CMK (cell line): ENCODE measurements at regions not wholly inside any gene's neighbourhood (a gene's known extent, or its start where the extent isn't known, plus 50 kb on each side); places are given as distances from the start of the nearest gene placed in this dataset.
"Not testable (repeated sequence)": the region's sequence is repeated elsewhere in the genome, so short reads cannot be mapped to it uniquely, and the experiment has no call there.

Experiments used
- DNase-seq: peaks from one replicate; pipeline ENCODE4 v3.0.0-alpha.2; 2010; ENCODE audit warnings: low read depth

DNA sequence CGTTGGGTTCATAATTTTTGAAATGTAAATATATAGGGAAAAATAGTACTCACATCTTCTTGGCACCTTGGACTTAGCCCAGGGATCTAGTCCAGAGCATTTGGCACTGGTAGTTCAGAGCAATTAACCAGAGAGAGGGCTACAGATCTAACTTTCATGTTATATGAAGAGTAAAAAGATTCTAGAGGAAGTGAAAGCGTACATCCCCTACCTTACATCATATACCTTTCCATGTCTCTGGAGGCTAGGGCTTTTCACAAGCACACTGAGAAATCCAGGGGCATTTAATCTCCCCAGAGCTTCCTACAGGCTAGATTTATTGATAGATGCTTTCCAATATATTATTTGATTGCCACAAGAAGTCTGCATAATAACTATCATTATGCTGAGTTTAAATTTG, 687.5 kb upstream of the FBXO33 start:
- no peak for DNase-seq

GRCh38 chr14:40119321-40119720, 687.1 kb upstream of the FBXO33 start:
- no peak for DNase-seq

GRCh38 chr14:40115583-40115982, 683.4 kb upstream of the FBXO33 start:
- DNase-seq: no peak

DNA sequence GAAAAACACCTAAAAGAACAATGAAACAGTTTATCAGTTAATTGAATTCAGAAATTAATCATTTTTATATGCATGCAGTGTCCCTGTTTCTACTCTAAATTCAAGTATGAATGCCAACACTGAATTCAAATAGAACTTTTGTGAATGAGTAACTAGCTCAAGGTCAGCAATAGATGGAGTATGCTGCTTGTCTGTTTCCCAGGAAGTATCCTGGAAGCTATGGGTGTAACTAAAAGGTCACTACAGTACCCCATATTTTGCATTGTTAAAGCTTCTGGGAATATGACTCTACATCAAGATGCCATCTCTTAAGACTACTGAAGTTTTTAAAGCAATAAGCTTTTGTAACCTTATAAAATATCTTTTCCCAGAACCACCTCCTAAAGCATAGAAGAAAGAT, 681.4 kb upstream of the FBXO33 start:
- no peak for DNase-seq

DNA sequence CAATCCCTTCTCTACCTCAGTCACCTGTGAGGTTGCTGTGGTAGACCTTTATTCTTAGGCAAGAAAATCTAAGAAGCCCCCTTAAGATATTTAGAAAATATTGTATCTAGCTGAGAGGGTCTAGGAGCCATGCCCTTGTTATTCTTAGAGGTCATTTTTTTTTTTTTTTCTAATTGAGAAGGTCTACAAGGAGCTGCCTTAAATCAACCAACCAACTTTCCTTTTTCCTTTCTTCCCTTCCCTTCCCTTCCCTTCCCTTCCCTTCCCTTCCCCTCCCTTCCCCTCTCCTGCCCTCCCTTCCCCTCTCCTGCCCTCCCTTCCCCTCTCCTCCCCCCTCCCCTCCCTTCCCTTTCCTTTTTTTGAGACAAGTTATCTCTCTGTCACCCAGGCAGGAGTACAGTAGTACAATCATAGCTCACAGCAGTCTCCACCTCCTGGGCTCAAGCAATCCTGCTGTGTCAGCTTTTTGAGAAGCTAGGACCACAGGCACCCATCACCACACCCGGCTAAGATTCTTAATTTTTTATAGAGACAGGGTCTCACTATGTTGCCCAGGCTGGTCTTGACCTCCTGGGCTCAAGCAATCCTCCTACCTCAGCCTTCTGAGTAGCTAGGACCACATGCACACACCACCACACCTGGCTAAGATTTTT, 668.4 kb upstream of the FBXO33 start:
- DNase-seq: no peak

GRCh38 chr14:40099316-40099715, 667.1 kb upstream of the FBXO33 start:
- no peak for DNase-seq

DNA sequence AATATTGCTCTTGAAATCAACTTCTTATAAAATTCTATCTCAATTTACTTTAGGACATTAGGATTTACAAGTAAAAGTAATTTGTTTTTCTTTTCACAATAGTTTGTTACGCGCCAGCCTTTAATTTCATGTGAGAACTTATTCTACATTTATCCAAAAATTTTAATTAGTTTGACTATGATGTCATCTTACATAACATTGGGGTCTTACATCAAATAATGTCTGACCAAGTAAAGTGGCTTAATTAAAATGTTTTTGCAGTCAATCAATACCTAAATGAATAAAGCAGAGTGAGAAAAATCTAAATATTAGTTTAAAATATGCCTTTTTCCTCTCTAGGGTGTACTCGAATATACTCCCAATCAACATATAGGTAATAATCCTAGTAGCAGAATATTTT, 666.2 kb upstream of the FBXO33 start:
- DNase-seq: no peak

GRCh38 chr14:40096968-40097367, 664.7 kb upstream of the FBXO33 start:
- no peak for DNase-seq

DNA sequence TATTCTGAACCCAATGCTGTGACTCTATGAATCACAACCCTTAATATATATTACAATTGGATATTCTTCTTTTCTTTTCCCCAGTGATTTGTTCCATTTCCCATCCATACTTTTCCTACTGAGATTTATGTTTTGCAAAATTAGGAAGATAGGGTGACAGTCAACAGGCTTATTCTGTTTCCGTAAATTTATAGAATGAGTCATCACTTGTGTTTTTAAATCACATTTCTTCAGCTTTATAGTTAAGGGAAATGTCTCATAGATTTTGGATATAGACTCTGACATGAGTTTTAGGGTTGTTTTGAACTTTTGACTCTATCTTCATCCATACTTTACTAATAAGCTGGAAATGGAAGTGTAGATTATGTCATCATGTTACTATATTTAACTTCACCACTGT, 661.6 kb upstream of the FBXO33 start:
- no peak for DNase-seq

DNA sequence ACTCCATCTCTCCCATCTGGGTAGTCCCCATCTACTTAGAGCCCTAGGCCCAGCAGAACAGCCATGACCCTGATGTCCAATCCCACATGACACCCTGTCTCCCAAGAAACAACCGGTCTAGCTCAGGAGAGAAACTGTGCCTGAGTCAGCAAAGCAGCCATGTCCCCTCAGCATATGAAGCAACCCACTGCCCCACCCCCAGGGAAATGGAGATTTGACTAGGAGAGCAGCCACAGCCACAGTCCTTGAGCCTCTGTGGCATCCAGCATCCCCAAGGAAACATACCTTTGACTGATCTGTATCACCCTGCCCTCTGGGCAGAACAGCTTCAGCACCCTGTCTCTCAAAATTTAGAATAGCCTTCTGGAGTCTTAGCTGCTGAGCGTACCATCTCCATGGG, 641.9 kb upstream of the FBXO33 start:
- no peak for DNase-seq

GRCh38 chr14:40072175-40072574, 639.9 kb upstream of the FBXO33 start:
- no peak for DNase-seq

DNA sequence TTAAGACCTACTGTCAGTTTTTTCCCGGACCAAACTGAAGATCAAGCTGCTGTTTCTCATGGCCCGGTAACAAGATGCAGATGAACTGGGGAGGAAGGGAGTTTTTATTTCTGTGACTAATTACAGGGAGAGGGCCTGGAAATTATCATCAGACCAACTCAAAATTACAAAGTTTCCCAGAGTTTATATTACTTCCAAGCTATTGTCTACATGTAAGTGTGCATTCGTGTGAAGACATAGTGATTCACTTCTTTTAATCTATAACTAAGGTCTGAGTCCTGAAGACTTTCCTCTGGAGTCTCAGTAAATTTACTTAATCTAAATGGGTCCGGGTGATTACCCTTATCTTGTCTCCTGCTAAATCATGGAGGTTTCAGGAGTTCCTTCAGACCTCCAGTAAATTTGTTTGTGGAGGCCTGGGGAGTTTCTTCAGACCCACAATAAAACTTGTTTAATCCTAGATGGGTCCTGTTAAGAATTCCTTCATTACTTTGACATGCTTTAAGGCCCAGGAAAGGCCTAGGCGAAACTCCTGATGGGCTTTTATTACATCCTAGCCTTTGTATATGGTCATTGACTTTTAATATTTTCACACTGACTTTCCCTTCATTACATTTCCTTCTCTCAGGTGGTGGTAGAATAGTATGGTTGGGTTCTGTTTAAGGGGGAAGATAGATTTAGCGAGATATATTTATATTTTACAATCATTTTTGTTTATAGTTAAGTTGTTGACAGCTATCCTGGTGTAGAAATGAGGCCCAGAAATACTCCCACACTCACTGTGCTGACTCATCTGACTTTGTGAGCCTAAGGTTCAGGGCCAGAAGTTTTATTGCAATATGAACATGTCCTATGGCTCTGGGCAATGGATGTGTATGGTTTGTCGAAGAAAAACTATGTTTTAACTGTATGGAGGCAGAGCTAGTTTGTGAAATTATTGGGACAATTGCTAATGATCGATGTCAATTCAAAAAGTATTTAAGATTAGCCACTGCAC, 627.0 kb upstream of the FBXO33 start:
- DNase-seq: no peak

- DNase-seq: no peak
These were observed 621.2 kb upstream of the FBXO33 start for GRCh38 chr14:40053416-40053815.

GRCh38 chr14:40028991-40029390, 596.8 kb upstream of the FBXO33 start:
- no peak for DNase-seq

GRCh38 chr14:40025101-40025500, 592.9 kb upstream of the FBXO33 start:
- DNase-seq: no peak

DNA sequence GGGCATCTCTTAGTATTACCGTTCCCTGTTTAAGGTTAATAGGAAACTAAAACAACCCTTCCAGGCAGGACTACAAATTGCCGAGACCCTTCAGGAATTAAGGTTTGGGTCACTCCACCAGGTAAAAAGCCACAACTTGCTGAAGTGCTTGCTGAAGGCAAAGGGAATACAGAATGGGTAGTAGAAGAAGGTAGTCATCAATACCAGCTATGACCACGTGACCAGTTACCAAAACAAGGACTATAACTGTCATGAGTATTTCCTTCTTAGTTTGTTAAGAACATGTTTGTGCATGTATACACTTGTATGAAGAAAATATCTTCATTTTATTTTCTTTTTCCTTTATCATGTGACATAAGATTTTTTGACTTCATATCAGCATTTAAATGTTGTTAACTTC, 578.7 kb upstream of the FBXO33 start:
- DNase-seq: no peak

DNA sequence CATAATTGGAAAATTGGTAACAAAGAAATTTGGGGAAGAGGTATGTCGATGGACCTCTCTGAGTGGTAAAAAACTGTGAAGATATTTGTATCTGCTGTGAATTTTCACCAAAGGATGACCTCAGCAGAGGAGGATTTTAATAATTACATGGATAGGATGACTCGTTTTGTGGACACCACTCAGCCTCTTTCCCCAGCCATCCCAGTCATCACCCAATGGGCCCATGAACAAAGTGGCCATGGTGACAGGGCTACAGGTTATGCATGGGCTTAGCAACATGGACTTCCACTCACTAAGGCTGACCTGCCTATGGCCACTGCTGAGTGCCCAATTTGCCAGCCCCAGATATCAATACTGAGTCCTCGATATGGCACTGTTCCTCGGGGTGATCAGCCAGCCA, 577.5 kb upstream of the FBXO33 start:
- DNase-seq: no peak

- not testable (repeated sequence) for DNase-seq
These were observed 576.1 kb upstream of the FBXO33 start for GRCh38 chr14:40008345-40008744.

- no peak for DNase-seq
These were observed 572.8 kb upstream of the FBXO33 start for GRCh38 chr14:40004871-40005500.

GRCh38 chr14:40003773-40004172, 571.5 kb upstream of the FBXO33 start:
- no peak for DNase-seq

GRCh38 chr14:39998854-39999253, 566.6 kb upstream of the FBXO33 start:
- DNase-seq: no peak

- no peak for DNase-seq
These were observed 565.9 kb upstream of the FBXO33 start for GRCh38 chr14:39998114-39998513.

DNA sequence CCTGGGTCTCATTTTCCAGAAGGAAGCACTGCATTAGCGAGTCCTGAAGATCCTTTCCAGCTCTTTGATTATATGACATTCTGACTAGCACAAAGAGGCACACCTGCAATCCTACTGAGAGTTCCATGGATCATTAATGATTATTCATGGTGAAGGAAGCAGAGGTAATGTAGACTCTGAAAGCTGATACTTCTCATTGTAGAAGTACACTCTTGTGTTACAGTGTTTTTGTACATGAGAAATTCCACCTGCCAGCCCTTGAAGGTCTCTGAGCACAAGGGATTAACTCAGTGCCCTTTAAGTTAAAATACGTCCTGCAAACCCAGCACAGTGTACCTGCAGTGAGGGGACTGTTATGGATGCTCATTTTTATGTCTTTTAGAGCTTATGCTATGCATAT, 558.8 kb upstream of the FBXO33 start:
- DNase-seq: no peak
